GM12891 (cell line): ENCODE measurements at regions not wholly inside any gene's neighbourhood (a gene's known extent, or its start where the extent isn't known, plus 50 kb on each side); places are given as distances from the start of the nearest gene placed in this dataset.

Source experiments
- POLR2A ChIP-seq: IDR thresholded peaks from 2 replicates; pipeline ENCODE4 v1.6.1; 2011; ENCODE audit warnings: low read depth, low read length, control low read depth
- POLR2AphosphoS5 ChIP-seq: IDR thresholded peaks from 2 replicates; pipeline ENCODE4 v1.6.1; 2011; ENCODE audit warnings: low read depth, low read length, control low read depth
- POU2F2 ChIP-seq: IDR thresholded peaks from 2 replicates; pipeline ENCODE4 v1.6.1; 2011; ENCODE audit warnings: low read depth, mild to moderate bottlenecking, control low read depth, low read length, moderate library complexity
- TAF1 ChIP-seq: IDR thresholded peaks from 2 replicates; pipeline ENCODE4 v1.6.1; 2011; ENCODE audit warnings: low read depth, low read length, control low read depth

DNA sequence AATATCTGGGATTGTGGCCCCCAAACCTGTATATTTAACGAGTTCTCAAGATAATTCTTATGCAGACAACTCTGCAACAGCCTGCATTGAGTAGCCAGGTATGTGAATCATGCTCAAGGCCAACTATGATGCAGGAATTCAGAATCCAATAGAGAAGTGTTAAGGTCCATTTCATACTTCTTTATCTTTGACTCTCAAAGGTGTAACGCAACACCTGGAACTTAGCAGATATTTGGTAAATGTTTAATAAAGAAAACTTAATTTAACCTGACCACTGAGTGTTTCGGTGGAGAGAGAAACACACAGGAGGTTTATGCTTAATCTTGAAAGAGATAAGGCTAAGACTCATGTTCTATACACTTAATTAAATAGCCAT is 156.5 kb upstream of the PLEKHG7 start:
- TF ChIP-seq POLR2AphosphoS5 = no peak
- no peak for TF ChIP-seq POLR2A
- no peak for TF ChIP-seq POU2F2
- TF ChIP-seq TAF1 = no peak
